AG04450 (cell line): ENCODE measurements at regions not wholly inside any gene's neighbourhood (a gene's known extent, or its start where the extent isn't known, plus 50 kb on each side); places are given as distances from the start of the nearest gene placed in this dataset.

Experiments
- CTCF ChIA-PET: fragments of 300-600, 350-600 bp; formaldehyde crosslinking; extraction: SDS; loops from one replicate; lab custom pipeline; 2022; ENCODE audit warnings: antibody characterized with exemption, inconsistent platforms; lab: Charles Lee
- POLR2A ChIA-PET: fragments of 350-600 bp; formaldehyde crosslinking; extraction: SDS; loops from one replicate; lab custom pipeline; 2021; ENCODE audit warnings: antibody characterized with exemption, inconsistent platforms; lab: Yijun Ruan, JAX
- DNase-seq: peaks from one replicate; pipeline ENCODE4 v3.0.0-alpha.2; 2011; ENCODE audit warnings: low read depth, low spot score
- H3K27ac ChIP-seq: one replicate; pipeline ENCODE4 v1.5.1; 2012; ENCODE audit warnings: low read depth, low read length, control low read depth
- H3K27me3 ChIP-seq: one replicate; pipeline ENCODE4 v1.6.0; 2012; ENCODE audit warnings: low read length; ENCODE audit not compliant: control insufficient read depth, insufficient read depth
- H3K4me3 ChIP-seq: 2 replicates; pipeline ENCODE4 v1.5.1; 2011; ENCODE audit warnings: mild to moderate bottlenecking, low read depth, low read length, control low read depth
- H3K9me3 ChIP-seq: 2 replicates; pipeline ENCODE4 v1.5.1; 2012; ENCODE audit warnings: low read length; ENCODE audit not compliant: control insufficient read depth, insufficient read depth
- TF ChIP-seq, protein P1 (sequence below): IDR thresholded peaks from 2 replicates; pipeline ENCODE4 v1.5.1; 2011; ENCODE audit warnings: low read depth, low read length, control low read depth, inconsistent platforms

DNA sequence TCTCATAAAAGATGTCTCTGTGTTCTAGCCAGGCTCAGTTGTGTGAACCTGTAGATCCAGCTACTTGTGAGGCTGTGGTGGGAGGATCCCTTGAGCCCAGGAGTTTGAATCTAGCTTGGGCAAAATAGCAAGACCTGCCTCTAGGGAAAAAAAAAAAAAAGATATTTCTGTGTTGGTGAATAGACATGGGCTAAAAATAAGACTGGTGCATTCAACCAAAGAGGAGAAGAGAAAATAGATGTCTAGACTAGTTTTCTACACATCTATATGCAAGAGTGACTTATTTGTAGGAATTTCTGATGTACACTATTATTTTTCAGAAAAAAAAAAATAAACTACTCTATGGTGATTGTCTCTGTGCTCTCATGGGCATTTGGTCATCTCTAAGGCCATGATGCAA is 555.1 kb downstream of the BCL11A start:
- no peaks in the 10 kb centered on the region; the same call in 1 of the 2 replicates for H3K9me3 ChIP-seq
- ChIA-PET CTCF (no interaction called here), POLR2A (interaction anchor here (0.7 kb wide), 1 partner anchor 486 kb away, joined by 3 read pairs; no protein-coding TSS in a partner anchor)
- TF ChIP-seq, protein P1, sequence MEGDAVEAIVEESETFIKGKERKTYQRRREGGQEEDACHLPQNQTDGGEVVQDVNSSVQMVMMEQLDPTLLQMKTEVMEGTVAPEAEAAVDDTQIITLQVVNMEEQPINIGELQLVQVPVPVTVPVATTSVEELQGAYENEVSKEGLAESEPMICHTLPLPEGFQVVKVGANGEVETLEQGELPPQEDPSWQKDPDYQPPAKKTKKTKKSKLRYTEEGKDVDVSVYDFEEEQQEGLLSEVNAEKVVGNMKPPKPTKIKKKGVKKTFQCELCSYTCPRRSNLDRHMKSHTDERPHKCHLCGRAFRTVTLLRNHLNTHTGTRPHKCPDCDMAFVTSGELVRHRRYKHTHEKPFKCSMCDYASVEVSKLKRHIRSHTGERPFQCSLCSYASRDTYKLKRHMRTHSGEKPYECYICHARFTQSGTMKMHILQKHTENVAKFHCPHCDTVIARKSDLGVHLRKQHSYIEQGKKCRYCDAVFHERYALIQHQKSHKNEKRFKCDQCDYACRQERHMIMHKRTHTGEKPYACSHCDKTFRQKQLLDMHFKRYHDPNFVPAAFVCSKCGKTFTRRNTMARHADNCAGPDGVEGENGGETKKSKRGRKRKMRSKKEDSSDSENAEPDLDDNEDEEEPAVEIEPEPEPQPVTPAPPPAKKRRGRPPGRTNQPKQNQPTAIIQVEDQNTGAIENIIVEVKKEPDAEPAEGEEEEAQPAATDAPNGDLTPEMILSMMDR, result no peak
- DNase-seq, result no peak
- no peak overlapping the region for H3K4me3 ChIP-seq
- no peak overlapping the region for H3K27ac ChIP-seq
- H3K27me3 ChIP-seq, result no peaks in the 10 kb centered on the region

DNA sequence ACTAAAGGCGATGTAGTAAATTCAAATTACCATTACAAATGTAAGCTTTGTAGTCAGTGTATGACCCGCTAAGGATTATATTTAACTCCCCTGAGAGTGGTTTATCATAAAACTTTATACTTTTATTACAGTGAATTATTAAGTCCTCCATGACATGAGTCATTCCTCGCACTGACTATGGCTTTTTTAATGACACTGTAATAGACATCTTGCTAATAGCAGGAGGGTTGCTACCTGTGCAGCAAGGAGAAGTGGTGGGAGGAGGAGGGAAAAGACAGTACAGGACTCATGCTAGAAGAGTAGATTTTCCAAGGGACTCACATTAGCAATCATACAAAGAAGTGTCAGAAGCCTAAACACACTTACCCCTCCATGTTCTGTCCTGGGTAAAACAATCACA is 556.1 kb downstream of the BCL11A start:
- no peak overlapping the region for H3K4me3 ChIP-seq
- ChIA-PET CTCF (no interaction called here), POLR2A (no interaction called here)
- H3K27me3 ChIP-seq, result no peaks in the 10 kb centered on the region
- no peak overlapping the region for H3K27ac ChIP-seq
- no peaks in the 10 kb centered on the region; the same call in 1 of the 2 replicates for H3K9me3 ChIP-seq
- TF ChIP-seq, protein P1, result no peak
- DNase-seq, result no peak

DNA sequence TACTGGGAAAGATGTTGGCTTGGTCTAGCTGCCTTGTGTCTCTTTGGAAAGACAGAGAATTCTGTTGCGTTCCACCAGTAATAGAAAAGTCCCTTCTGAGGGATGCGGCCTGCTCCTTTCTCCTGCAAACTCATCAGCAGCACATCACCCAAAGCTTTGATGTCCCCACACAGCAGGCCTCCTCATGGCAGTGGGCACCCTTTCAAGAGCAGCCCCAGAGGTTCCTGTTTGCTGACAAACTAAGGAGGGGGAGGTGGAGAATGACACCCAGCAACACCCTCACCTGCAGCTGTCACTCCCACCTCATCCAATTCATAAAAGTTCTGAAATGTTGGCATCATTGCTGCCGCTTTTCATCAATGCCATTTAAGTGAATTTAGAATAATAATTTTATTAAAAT is 556.6 kb downstream of the BCL11A start:
- CTCF ChIA-PET, result no interaction called here

DNA sequence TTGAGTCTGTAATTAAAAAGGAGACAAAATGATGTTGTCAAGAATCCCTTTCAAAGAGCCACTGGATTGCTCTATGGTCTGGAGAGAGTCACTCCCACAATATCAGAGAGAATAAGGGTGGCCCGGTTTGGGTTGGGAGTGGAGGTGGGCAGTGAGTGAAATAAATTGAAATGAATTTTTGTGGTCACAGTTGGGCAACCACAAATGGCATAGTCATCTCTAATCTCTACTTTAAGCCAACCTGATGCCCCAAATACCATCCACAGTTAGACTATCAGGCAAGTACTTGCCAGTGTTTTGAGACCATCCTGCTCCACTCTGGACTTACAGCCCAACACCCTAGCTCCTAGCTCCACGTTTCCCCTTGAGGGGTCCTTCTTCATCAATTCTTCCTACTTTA is 559.7 kb downstream of the BCL11A start:
- no peak for DNase-seq
- Histone ChIP-seq H3K27ac (no peak overlapping the region), H3K27me3 (no peaks in the 10 kb centered on the region), H3K4me3 (no peak overlapping the region), H3K9me3 (no peaks in the 10 kb centered on the region)
- TF ChIP-seq, protein P1, result no peak
- POLR2A ChIA-PET, result no interaction called here
- CTCF ChIA-PET, result no interaction called here

More for the DNA sequence above, 556.6 kb downstream of the BCL11A start:
- Histone ChIP-seq H3K4me3 (no peak overlapping the region), H3K27ac (no peak overlapping the region), H3K9me3 (no peaks in the 10 kb centered on the region), H3K27me3 (no peaks in the 10 kb centered on the region)
- DNase-seq, result no peak
- POLR2A ChIA-PET, result no interaction called here
- TF ChIP-seq, protein P1, result no peak

DNA sequence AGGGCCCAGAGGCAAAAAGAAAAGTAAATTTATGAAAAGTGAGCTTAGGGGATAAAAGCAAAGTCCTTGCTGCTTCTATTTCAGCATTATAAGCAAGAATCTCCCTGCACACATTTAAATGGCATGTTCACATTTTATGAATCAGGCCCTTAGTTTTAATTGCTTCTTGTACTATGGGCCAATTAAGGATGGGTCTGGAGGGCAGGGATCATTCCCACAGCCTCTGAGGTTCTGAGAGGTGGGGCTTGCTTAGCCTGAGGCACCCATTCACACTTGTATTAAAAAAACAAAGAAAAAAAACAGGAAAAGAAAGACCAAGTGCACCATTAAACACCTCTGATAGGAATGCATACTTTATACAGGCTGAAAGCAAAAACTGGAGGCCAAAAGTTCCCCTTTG is 565.1 kb downstream of the BCL11A start:
- CTCF ChIA-PET, result no interaction called here
- TF ChIP-seq, protein P1, result no peak
- H3K9me3 ChIP-seq, result no peaks in the 10 kb centered on the region; the same call in 1 of the 2 replicates
- no peak overlapping the region for H3K4me3 ChIP-seq
- no peak overlapping the region for H3K27ac ChIP-seq
- no peaks in the 10 kb centered on the region for H3K27me3 ChIP-seq
- POLR2A ChIA-PET, result no interaction called here
- no peak for DNase-seq
